BJ (cell line): ENCODE measurements at regions not wholly inside any gene's neighbourhood (a gene's known extent, or its start where the extent isn't known, plus 50 kb on each side); places are given as distances from the start of the nearest gene placed in this dataset.

Experiments
- CTCF ChIA-PET: fragments of 350-600 bp; formaldehyde crosslinking; extraction: SDS; loops from one replicate; lab custom pipeline; 2021; ENCODE audit warnings: antibody characterized with exemption, inconsistent platforms; lab: Yijun Ruan, JAX
- POLR2A ChIA-PET: fragments of 300-600 bp; sonication (Branson Sonifier 250); formaldehyde crosslinking; extraction: SDS; loops from one replicate; lab custom pipeline; 2021; ENCODE audit warnings: antibody characterized with exemption; lab: Charles Lee
- DNase-seq: peaks from one replicate; pipeline ENCODE4 v3.0.0-alpha.2; 2011; ENCODE audit warnings: low read depth
- H3K27me3 ChIP-seq: 2 replicates; pipeline ENCODE4 v1.6.0; 2011; ENCODE audit warnings: low read length; ENCODE audit not compliant: control insufficient read depth, insufficient read depth
- H3K36me3 ChIP-seq: 2 replicates; pipeline ENCODE4 v1.5.1; 2011; ENCODE audit warnings: low read length; ENCODE audit not compliant: control insufficient read depth, insufficient read depth
- H3K4me3 ChIP-seq: 2 replicates; pipeline ENCODE4 v1.5.1; 2011; ENCODE audit warnings: low read depth, mild to moderate bottlenecking, control low read depth, low read length
- CTCF ChIP-seq: IDR thresholded peaks from 2 replicates; pipeline ENCODE4 v1.5.1; 2011; ENCODE audit warnings: low read depth, mild to moderate bottlenecking, control low read depth, inconsistent platforms, low read length, moderate library complexity; ENCODE audit not compliant: insufficient read depth

GRCh38 chr20:52263757-52264156 is 72.2 kb upstream of the ZFP64 start:
- ChIA-PET CTCF (no interaction called here), POLR2A (no interaction called here)
- Histone ChIP-seq H3K36me3 (no peaks in the 10 kb centered on the region), H3K27me3 (no peaks in the 10 kb centered on the region), H3K4me3 (no peak overlapping the region)
- TF ChIP-seq CTCF: no peak
- DNase-seq: no peak

GRCh38 chr20:52261792-52262191 is 70.2 kb upstream of the ZFP64 start:
- no peak for DNase-seq
- Histone ChIP-seq H3K36me3 (no peaks in the 10 kb centered on the region), H3K4me3 (no peak overlapping the region), H3K27me3 (no peaks in the 10 kb centered on the region)
- POLR2A ChIA-PET: no interaction called here
- CTCF ChIA-PET: no interaction called here
- no peak for TF ChIP-seq CTCF

- DNase-seq: no peak
- no peak overlapping the region for H3K4me3 ChIP-seq
- H3K36me3 ChIP-seq: no peaks in the 10 kb centered on the region
- ChIA-PET POLR2A (no interaction called here), CTCF (interaction anchor here (1.2 kb wide), 1 partner anchor 10 kb away, joined by 3 read pairs; no protein-coding TSS in a partner anchor)
- no peak for TF ChIP-seq CTCF
- no peaks in the 10 kb centered on the region for H3K27me3 ChIP-seq
Observed at GRCh38 chr20:52259295-52259694, 67.7 kb upstream of the ZFP64 start.

GRCh38 chr20:52256454-52256853 is 64.9 kb upstream of the ZFP64 start:
- no peak for DNase-seq
- Histone ChIP-seq H3K27me3 (no peaks in the 10 kb centered on the region), H3K4me3 (no peak overlapping the region), H3K36me3 (no peaks in the 10 kb centered on the region)
- POLR2A ChIA-PET: no interaction called here
- CTCF ChIA-PET: no interaction called here
- no peak for TF ChIP-seq CTCF

GRCh38 chr20:52252664-52253063 is 61.1 kb upstream of the ZFP64 start:
- CTCF ChIA-PET: no interaction called here
- no peak for TF ChIP-seq CTCF
- POLR2A ChIA-PET: no interaction called here
- no peak for DNase-seq
- H3K27me3 ChIP-seq: no peaks in the 10 kb centered on the region
- no peaks in the 10 kb centered on the region for H3K36me3 ChIP-seq
- no peak overlapping the region for H3K4me3 ChIP-seq
